Heart left ventricle (tissue), 16 donors: ENCODE measurements at regions not wholly inside any gene's neighbourhood (a gene's known extent, or its start where the extent isn't known, plus 50 kb on each side); places are given as distances from the start of the nearest gene placed in this dataset.

Source experiments
- ATAC-seq, 4 donors: fragments of 200-7000 bp; cut with Tn5 transposase; one replicate each; pipeline ENCODE4 v1.9.1; 2020 to 2022; ENCODE audit warnings: moderate library complexity in 4 of 4, mild to moderate bottlenecking in 3 of 4, moderate number of reproducible peaks in 1 of 4
- DNase-seq, 5 donors: peaks; one replicate each; pipeline ENCODE4 v3.0.0-alpha.2; 2020
- H3K27ac ChIP-seq, 12 donors: fragments of 200-600 bp; sonication (generic) in 4 of 12; one replicate each; pipeline versions ENCODE4 v1.5.0 to v1.8.0; 2016 to 2022; ENCODE audit warnings: mild to moderate bottlenecking in 2 of 12
- H3K27me3 ChIP-seq, 9 donors: fragments of 200-600 bp; sonication (generic) in 2 of 9; one replicate each; pipeline versions ENCODE4 v1.5.1 to v1.8.0; 2016 to 2022; ENCODE audit warnings: mild to moderate bottlenecking in 3 of 9
- H3K36me3 ChIP-seq, 9 donors: fragments of 200-600 bp; sonication (generic) in 2 of 9; one replicate each; pipeline versions ENCODE4 v1.5.0 to v1.8.0; 2018 to 2022; ENCODE audit warnings: mild to moderate bottlenecking in 2 of 9
- H3K4me1 ChIP-seq, 12 donors: fragments of 200-600 bp; sonication (generic) in 4 of 12; one replicate each; pipeline versions ENCODE4 v1.5.0 to v1.8.0; 2016 to 2022; ENCODE audit warnings: mild to moderate bottlenecking in 3 of 12
- H3K4me3 ChIP-seq, 12 donors: fragments of 200-600 bp; sonication (generic) in 4 of 12; one replicate each; pipeline versions ENCODE4 v1.5.0 to v1.8.0; 2017 to 2022; ENCODE audit warnings: mild to moderate bottlenecking in 9 of 12, moderate library complexity in 4 of 12
- H3K9me3 ChIP-seq, 12 donors: fragments of 200-600 bp; sonication (generic) in 4 of 12; one replicate each; pipeline versions ENCODE4 v1.5.0 to v1.8.0; 2016 to 2022; ENCODE audit warnings: mild to moderate bottlenecking in 1 of 12
- CTCF ChIP-seq, 12 donors: fragments of 200-600 bp; sonication (generic) in 4 of 12; IDR thresholded peaks; one replicate each; pipeline versions ENCODE4 v1.5.0 to v1.8.0; 2018 to 2022; ENCODE audit warnings: antibody characterized with exemption in 12 of 12, mild to moderate bottlenecking in 5 of 12
- POLR2A ChIP-seq, 2 donors: fragments of 450-650 bp; IDR thresholded peaks; one replicate each; pipeline ENCODE4 v1.6.1; 2017; ENCODE audit warnings: antibody characterized with exemption in 2 of 2, mild to moderate bottlenecking in 2 of 2, moderate library complexity in 2 of 2
- WGBS, 4 donors: extraction: QIAGEN DNeasy Blood & Tissue Kit in 2 of 4; methylation state at CpG; one replicate each; pipeline versions ENCODE4 v1.1.5 to v1.1.7; 2013 to 2018; 5-methylcytosine and 5-hydroxymethylcytosine counted together
- intact Hi-C, 10 donors: fragments of 100-400 bp; cut with DNase I; formaldehyde crosslinking; loops; one replicate each; pipeline versions ENCODE4 v1.11.1 to v1.14.2; 2022
- donor health status: ischemic (EF 13 %, LVEDD 7.1; RV severe dilation, severe dysfunction).
- donor health status: healthy with polysubstance abuse.
- donor health status: DM: no; HTN: yes; CAD: no.
- donor health status: DM: no; HTN: no; CAD: no.
- donor health status: ischemic (EF 25% LVEDD 6.9; RV normal size, moderate dysfunction).
- donor health status: ischemic (EF 25% LVEDD 5.7; RV mildly dilated, moderate dysfunction).
- donor health status: healthy.
- donor health status: DM: yes; HTN: yes; CAD: no.
- donor health status: ischemic (EF 35%, LVEDD 5.7; RV mildly dilated, moderate dysfunction).
- donor health status: nonischemic (EF 11% LVEDD 7.7; RV severe dilation, severe dysfunction).
- donor health status: DM: yes; HTN: yes; CAD: no.
- donor health status: PGD.
- donor health status: ischemic (EF 29% LVEDD 5.4; RV normal size, mild dysfunction).
- donor health status: nonischemic (EF 23%, LVEDD 6.1; RV moderate dilation, normal function).

- 34 to 49% (median 40%) methylated on average over 3 of the region's 3 CpGs for WGBS, 4 donors
- H3K9me3 ChIP-seq, result no peaks in the 10 kb centered on the region
- no peaks in the 10 kb centered on the region for H3K27me3 ChIP-seq
- peaks cover 0 to 10% (median 0%) of the 10 kb centered on the region in 12 donors for H3K4me1 ChIP-seq
- intact Hi-C loops, result no loop called here
- H3K27ac ChIP-seq, result no peak overlapping the region
- no peak for DNase-seq
- no peak for ATAC-seq
- H3K36me3 ChIP-seq, result no peaks in the 10 kb centered on the region
- no peak for TF ChIP-seq CTCF (IDR thresholded peaks at IDR 0.05)
- no peak for TF ChIP-seq POLR2A (IDR thresholded peaks at IDR 0.05)
- no peak overlapping the region for H3K4me3 ChIP-seq
Measured at GRCh38 chr6:74283532-74283931, 587.5 kb downstream of the CD109 start.

GRCh38 chr6:74282143-74282689 lies 586.2 kb downstream of the CD109 start:
- no peak for ATAC-seq
- 95 to 97% (median 96%) methylated on average over 13 of the region's 13 CpGs for WGBS, 4 donors
- no peaks in the 10 kb centered on the region for H3K9me3 ChIP-seq
- no peaks in the 10 kb centered on the region for H3K36me3 ChIP-seq
- TF ChIP-seq CTCF (IDR thresholded peaks at IDR 0.05), result no peak
- H3K27ac ChIP-seq, result no peak overlapping the region
- DNase-seq, result no peak
- H3K4me3 ChIP-seq, result no peak overlapping the region
- peaks cover 0 to 12% (median 7%) of the 10 kb centered on the region in 12 donors for H3K4me1 ChIP-seq
- intact Hi-C loops, result no loop called here
- no peaks in the 10 kb centered on the region for H3K27me3 ChIP-seq

- Histone ChIP-seq H3K4me1 (peaks cover 0 to 12% (median 7%) of the 10 kb centered on the region in 12 donors), H3K36me3 (no peaks in the 10 kb centered on the region), H3K27me3 (no peaks in the 10 kb centered on the region), H3K9me3 (no peaks in the 10 kb centered on the region), H3K27ac (no peak overlapping the region), H3K4me3 (no peak overlapping the region)
- TF ChIP-seq POLR2A (IDR thresholded peaks at IDR 0.05) (no peak), CTCF (IDR thresholded peaks at IDR 0.05) (no peak)
- WGBS, 4 donors, result 75 to 79% (median 77%) methylated on average over 6 of the region's 6 CpGs
- DNase-seq (no peak), ATAC-seq (no peak)
- intact Hi-C loops, result no loop called here
Measured at GRCh38 chr6:74280130-74280692, 584.2 kb downstream of the CD109 start.

GRCh38 chr6:74277777-74278186 lies 581.8 kb downstream of the CD109 start:
- intact Hi-C loops, result no loop called here
- no peaks in the 10 kb centered on the region for H3K9me3 ChIP-seq
- 15 to 26% (median 19%) methylated on average over 6 of the region's 6 CpGs for WGBS, 4 donors
- no peaks in the 10 kb centered on the region for H3K27me3 ChIP-seq
- ATAC-seq (peak; percentile 49 to 69 (median 58)), DNase-seq (peak in 1 of 5 donors; percentile 35)
- TF ChIP-seq POLR2A (IDR thresholded peaks at IDR 0.05), result no peak
- TF ChIP-seq CTCF (IDR thresholded peaks at IDR 0.05), result no peak
- H3K4me3 ChIP-seq, result no peak overlapping the region
- peaks cover 0 to 12% (median 7%) of the 10 kb centered on the region in 12 donors for H3K4me1 ChIP-seq
- no peaks in the 10 kb centered on the region for H3K36me3 ChIP-seq
- peak overlapping the region in 4 of 12 donors; percentile 24 to 40 (median 32) for H3K27ac ChIP-seq
